Activated CD8-positive, alpha-beta T cell treated with anti-CD3 and anti-CD28 coated beads for 36 hours (primary cell): ENCODE measurements at regions not wholly inside any gene's neighbourhood (a gene's known extent, or its start where the extent isn't known, plus 50 kb on each side); places are given as distances from the start of the nearest gene placed in this dataset.

Experiments used
- ATAC-seq: fragments of 200-7000 bp; cut with Tn5 transposase; one replicate; pipeline ENCODE4 v1.10.0; 2021; ENCODE audit warnings: mild to moderate bottlenecking, moderate library complexity
- CTCF ChIA-PET: fragments of 350-600 bp; sonication (Branson Sonifier 250); formaldehyde crosslinking; loops from one replicate; lab custom pipeline; 2021; ENCODE audit warnings: antibody characterized with exemption; lab: Charles Lee
- POLR2A ChIA-PET: fragments of 350-600 bp; sonication (Branson Sonifier 250); formaldehyde crosslinking; loops from one replicate; lab custom pipeline; 2021; ENCODE audit warnings: antibody characterized with exemption; lab: Charles Lee
- DNase-seq: peaks from one replicate; pipeline ENCODE4 v3.0.0-alpha.2; 2020
- H3K27ac Mint-ChIP-seq: one replicate; pipeline ENCODE4 v1.8.0; 2021; ENCODE audit warnings: mild to moderate bottlenecking, mixed read lengths
- H3K27me3 Mint-ChIP-seq: one replicate; pipeline ENCODE4 v1.8.0; 2021; ENCODE audit warnings: mixed read lengths
- H3K36me3 Mint-ChIP-seq: one replicate; pipeline ENCODE4 v1.8.0; 2021; ENCODE audit warnings: low read depth, mixed read lengths
- H3K4me1 Mint-ChIP-seq: one replicate; pipeline ENCODE4 v1.8.0; 2021; ENCODE audit warnings: low read depth, mixed read lengths
- H3K4me3 Mint-ChIP-seq: one replicate; pipeline ENCODE4 v1.8.0; 2021; ENCODE audit warnings: mild to moderate bottlenecking, moderate library complexity, mixed read lengths
- H3K9me3 Mint-ChIP-seq: one replicate; pipeline ENCODE4 v1.8.0; 2021; ENCODE audit warnings: mixed read lengths
- intact Hi-C: fragments of 100-400 bp; cut with micrococcal nuclease; formaldehyde crosslinking; loops from one replicate; pipeline ENCODE4 v1.10.0; 2022
- TF ChIP-seq, protein P1 (sequence below): fragments of 200-600 bp; IDR thresholded peaks from one replicate; pipeline ENCODE4 v1.8.0; 2022; ENCODE audit warnings: antibody characterized with exemption, mild to moderate bottlenecking

DNA sequence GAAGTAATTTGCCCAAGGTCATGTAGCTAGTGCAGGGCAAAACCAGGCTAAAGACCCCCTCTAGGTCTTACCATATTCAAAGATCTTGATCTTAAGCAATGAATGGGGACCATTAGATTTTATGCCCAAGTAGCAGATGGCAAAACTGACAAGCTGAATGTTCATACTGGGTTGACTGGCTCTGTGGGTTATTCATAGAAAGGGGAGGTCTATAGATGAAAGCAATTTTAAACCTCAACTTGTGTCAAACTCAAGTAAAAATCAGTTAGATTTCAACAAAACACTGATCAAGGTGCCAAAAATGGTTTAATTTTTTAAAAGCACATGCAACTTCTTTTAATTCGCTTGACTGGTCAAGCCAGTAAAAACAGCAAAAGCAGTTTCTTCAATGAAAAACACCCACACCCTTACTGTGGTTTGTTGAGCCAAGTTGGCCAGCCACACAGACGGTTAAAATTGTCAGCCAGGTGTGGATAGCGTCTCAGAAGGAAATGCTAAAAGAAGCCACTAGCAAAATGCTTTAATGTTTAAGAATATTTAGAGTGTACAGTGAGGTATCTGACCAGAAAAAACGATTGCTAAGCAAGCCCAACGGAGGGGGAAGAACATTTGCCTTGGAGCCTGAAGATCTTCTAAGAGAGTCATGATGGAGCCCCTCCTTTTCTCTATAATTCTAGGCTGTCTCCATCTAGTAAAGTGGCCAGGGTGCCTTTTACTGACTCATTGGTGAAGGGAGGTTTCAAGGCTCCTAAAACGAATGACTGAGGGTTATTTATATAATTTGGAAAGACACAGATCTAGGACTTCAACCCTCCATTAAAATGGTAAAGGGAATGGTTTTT, 539.6 kb upstream of the CLINT1 start:
- Mint-ChIP-seq H3K36me3 (no peaks in the 10 kb centered on the region), H3K9me3 (peaks cover 4% of the 10 kb centered on the region), H3K4me3 (no peak overlapping the region), H3K27me3 (no peaks in the 10 kb centered on the region), H3K27ac (no peak overlapping the region), H3K4me1 (peaks cover 4% of the 10 kb centered on the region)
- DNase-seq: no peak
- POLR2A ChIA-PET: no interaction called here
- CTCF ChIA-PET: no interaction called here
- no peak for ATAC-seq
- TF ChIP-seq, protein P1, sequence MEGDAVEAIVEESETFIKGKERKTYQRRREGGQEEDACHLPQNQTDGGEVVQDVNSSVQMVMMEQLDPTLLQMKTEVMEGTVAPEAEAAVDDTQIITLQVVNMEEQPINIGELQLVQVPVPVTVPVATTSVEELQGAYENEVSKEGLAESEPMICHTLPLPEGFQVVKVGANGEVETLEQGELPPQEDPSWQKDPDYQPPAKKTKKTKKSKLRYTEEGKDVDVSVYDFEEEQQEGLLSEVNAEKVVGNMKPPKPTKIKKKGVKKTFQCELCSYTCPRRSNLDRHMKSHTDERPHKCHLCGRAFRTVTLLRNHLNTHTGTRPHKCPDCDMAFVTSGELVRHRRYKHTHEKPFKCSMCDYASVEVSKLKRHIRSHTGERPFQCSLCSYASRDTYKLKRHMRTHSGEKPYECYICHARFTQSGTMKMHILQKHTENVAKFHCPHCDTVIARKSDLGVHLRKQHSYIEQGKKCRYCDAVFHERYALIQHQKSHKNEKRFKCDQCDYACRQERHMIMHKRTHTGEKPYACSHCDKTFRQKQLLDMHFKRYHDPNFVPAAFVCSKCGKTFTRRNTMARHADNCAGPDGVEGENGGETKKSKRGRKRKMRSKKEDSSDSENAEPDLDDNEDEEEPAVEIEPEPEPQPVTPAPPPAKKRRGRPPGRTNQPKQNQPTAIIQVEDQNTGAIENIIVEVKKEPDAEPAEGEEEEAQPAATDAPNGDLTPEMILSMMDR: no peak
- intact Hi-C loops: no loop called here

DNA sequence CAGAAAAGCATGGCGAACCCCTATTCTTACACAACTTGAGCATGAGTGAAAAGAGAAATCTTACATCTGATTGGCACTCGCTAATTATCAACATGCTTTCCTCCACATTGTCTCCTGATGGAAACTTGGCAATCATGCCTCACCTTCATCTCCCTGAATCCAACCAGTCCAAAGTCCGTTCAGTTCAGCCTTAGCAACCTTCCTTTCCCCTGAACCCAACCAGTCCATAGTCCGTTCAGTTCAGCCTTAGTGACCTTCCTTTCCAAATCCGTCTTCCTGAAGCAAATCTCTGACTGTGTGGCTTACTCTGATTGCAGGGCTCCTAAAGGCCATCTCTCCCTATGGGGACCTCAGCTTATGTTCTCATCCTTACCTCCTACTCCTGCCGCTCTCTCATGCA, 538.3 kb upstream of the CLINT1 start:
- ChIA-PET POLR2A (no interaction called here), CTCF (no interaction called here)
- H3K4me1 Mint-ChIP-seq: peaks cover 4% of the 10 kb centered on the region
- no peak overlapping the region for H3K27ac Mint-ChIP-seq
- ATAC-seq: no peak
- TF ChIP-seq, protein P1: no peak
- no peaks in the 10 kb centered on the region for H3K36me3 Mint-ChIP-seq
- H3K4me3 Mint-ChIP-seq: no peak overlapping the region
- H3K9me3 Mint-ChIP-seq: no peaks in the 10 kb centered on the region
- intact Hi-C loops: no loop called here
- no peaks in the 10 kb centered on the region for H3K27me3 Mint-ChIP-seq
- DNase-seq: no peak

DNA sequence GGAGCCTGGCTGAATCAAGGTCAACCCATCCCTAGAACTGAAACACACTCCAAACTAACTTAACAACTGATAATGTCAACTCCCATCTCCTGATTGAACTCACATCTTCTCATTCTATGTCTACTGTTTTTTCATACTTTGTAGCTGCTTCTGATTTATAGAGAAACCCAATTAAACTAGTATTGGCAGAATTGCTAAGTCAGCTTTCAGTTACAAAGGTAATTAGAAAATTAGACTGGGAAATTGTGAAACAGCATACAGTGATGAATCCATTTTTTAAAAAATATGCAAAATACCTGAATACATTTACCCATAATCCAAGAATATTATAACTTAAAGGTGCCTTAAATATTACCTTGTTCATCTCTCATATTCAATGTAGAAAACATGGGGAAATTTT, 535.2 kb upstream of the CLINT1 start:
- TF ChIP-seq, protein P1: no peak
- Mint-ChIP-seq H3K27me3 (no peaks in the 10 kb centered on the region), H3K9me3 (no peaks in the 10 kb centered on the region), H3K4me1 (no peaks in the 10 kb centered on the region), H3K36me3 (no peaks in the 10 kb centered on the region), H3K27ac (no peak overlapping the region), H3K4me3 (no peak overlapping the region)
- no peak for ATAC-seq
- intact Hi-C loops: no loop called here
- no peak for DNase-seq
- ChIA-PET CTCF (no interaction called here), POLR2A (no interaction called here)

DNA sequence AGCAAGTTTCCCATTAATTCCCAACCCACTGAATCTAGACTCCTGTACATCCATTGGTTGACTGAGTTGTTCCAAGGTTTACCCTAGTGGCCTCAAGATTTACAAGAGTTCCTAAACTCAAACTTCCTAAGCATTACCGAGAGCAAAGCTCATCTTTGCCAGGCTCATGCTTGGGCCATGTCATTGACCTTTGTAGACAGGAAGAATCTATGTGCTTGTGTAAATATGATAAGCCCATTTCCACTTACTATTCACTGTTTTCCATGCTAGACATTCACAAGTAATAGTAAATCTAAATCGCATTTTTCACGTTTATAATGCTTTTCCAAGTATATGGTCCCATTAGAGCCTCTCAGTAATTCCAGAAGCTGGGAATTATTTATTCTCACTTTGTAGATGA, 534.5 kb upstream of the CLINT1 start:
- ChIA-PET CTCF (no interaction called here), POLR2A (no interaction called here)
- no peaks in the 10 kb centered on the region for H3K36me3 Mint-ChIP-seq
- DNase-seq (no peak), ATAC-seq (no peak)
- H3K27me3 Mint-ChIP-seq: no peaks in the 10 kb centered on the region
- H3K4me3 Mint-ChIP-seq: no peak overlapping the region
- H3K4me1 Mint-ChIP-seq: no peaks in the 10 kb centered on the region
- TF ChIP-seq, protein P1: no peak
- no peaks in the 10 kb centered on the region for H3K9me3 Mint-ChIP-seq
- H3K27ac Mint-ChIP-seq: no peak overlapping the region
- intact Hi-C loops: no loop called here

DNA sequence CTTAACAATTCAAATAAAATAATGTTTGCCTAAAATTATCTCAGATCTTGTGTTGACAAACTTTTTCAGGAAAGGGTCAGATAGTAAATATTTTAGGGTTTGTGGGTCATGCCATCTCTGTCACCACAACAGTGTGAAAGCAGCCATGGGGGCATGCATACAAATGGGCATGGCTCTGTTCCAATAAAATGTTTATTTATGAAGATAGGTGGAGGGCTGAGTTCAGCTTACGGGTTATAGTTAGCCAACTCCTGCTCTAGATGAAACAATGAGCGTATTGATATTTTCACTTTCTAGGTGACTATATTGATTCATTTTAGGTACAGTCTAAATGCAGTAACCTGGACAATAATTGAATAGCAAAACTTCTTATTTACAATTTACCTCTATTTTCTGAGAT, 533.8 kb upstream of the CLINT1 start:
- POLR2A ChIA-PET: no interaction called here
- no peaks in the 10 kb centered on the region for H3K4me1 Mint-ChIP-seq
- DNase-seq (no peak), ATAC-seq (no peak)
- CTCF ChIA-PET: no interaction called here
- intact Hi-C loops: no loop called here
- H3K27ac Mint-ChIP-seq: no peak overlapping the region
- H3K9me3 Mint-ChIP-seq: no peaks in the 10 kb centered on the region
- TF ChIP-seq, protein P1: no peak
- no peak overlapping the region for H3K4me3 Mint-ChIP-seq
- no peaks in the 10 kb centered on the region for H3K27me3 Mint-ChIP-seq
- H3K36me3 Mint-ChIP-seq: no peaks in the 10 kb centered on the region
